Subcutaneous abdominal adipose tissue (tissue), 5 donors: ENCODE measurements at regions not wholly inside any gene's neighbourhood (a gene's known extent, or its start where the extent isn't known, plus 50 kb on each side); places are given as distances from the start of the nearest gene placed in this dataset.
A peak's percentile ranks its signal among the peaks of the same experiment; 100 is the strongest.

Experiments used
- H3K27ac ChIP-seq: one replicate; pipeline ENCODE4 v1.7.0; 2013; ENCODE audit warnings: low read depth, mild to moderate bottlenecking, inconsistent platforms, low read length, moderate library complexity
- H3K27me3 ChIP-seq, 5 donors: one replicate each; pipeline ENCODE4 v1.7.0; 2013; ENCODE audit warnings: low read length in 5 of 5, inconsistent platforms in 1 of 5; ENCODE audit not compliant: control insufficient read depth in 5 of 5, insufficient read depth in 4 of 5
- H3K36me3 ChIP-seq, 5 donors: one replicate each; pipeline ENCODE4 v1.7.0; 2013; ENCODE audit warnings: low read length in 5 of 5; ENCODE audit not compliant: control insufficient read depth in 5 of 5, insufficient read depth in 5 of 5
- H3K4me1 ChIP-seq, 5 donors: one replicate each; pipeline ENCODE4 v1.7.0; 2013; ENCODE audit warnings: low read length in 5 of 5, mild to moderate bottlenecking in 3 of 5, moderate library complexity in 1 of 5; ENCODE audit not compliant: control insufficient read depth in 5 of 5, insufficient read depth in 5 of 5
- H3K4me3 ChIP-seq, 5 donors: one replicate each; pipeline ENCODE4 v1.7.0; 2013; ENCODE audit warnings: low read length in 5 of 5, low read depth in 1 of 5
- H3K9ac ChIP-seq, 5 donors: one replicate each; pipeline ENCODE4 v1.7.0; 2013; ENCODE audit warnings: low read length in 5 of 5, mild to moderate bottlenecking in 4 of 5, moderate library complexity in 3 of 5
- H3K9me3 ChIP-seq, 5 donors: one replicate each; pipeline ENCODE4 v1.7.0; 2013; ENCODE audit warnings: low read length in 5 of 5; ENCODE audit not compliant: control insufficient read depth in 5 of 5
- donor health status: healthy.
- donor health status: healthy.
- donor health status: healthy.
- donor health status: healthy.
- donor health status: healthy.

GRCh38 chr15:66927201-66928077 is 138.0 kb upstream of the SMAD3 start:
- Histone ChIP-seq H3K9ac (peak overlapping the region in 1 of 5 donors; percentile 25), H3K36me3 (peaks cover 0 to 2% (median 1%) of the 10 kb centered on the region in 5 donors), H3K4me3 (no peak overlapping the region), H3K9me3 (peaks cover 0 to 11% (median 6%) of the 10 kb centered on the region in 5 donors), H3K4me1 (peaks cover 10 to 46% (median 30%) of the 10 kb centered on the region in 5 donors), H3K27ac (peak overlapping the region; percentile 72), H3K27me3 (no peaks in the 10 kb centered on the region)

- H3K4me1 ChIP-seq = peaks cover 13 to 51% (median 32%) of the 10 kb centered on the region in 5 donors
- peaks cover 0 to 6% (median 0%) of the 10 kb centered on the region in 5 donors for H3K9me3 ChIP-seq
- H3K4me3 ChIP-seq = no peak overlapping the region
- H3K36me3 ChIP-seq = peaks cover 0 to 7% (median 5%) of the 10 kb centered on the region in 5 donors
- H3K9ac ChIP-seq = no peak overlapping the region
- no peaks in the 10 kb centered on the region for H3K27me3 ChIP-seq
- peak overlapping the region; percentile 72 for H3K27ac ChIP-seq
Observed at GRCh38 chr15:66928101-66928500, 137.3 kb upstream of the SMAD3 start.

GRCh38 chr15:66928784-66929183 is 136.6 kb upstream of the SMAD3 start:
- Histone ChIP-seq H3K4me3 (no peak overlapping the region), H3K27ac (peak overlapping the region; percentile 72), H3K36me3 (peaks cover 0 to 7% (median 5%) of the 10 kb centered on the region in 5 donors), H3K9me3 (peaks cover 0 to 5% (median 0%) of the 10 kb centered on the region in 5 donors), H3K27me3 (no peaks in the 10 kb centered on the region), H3K9ac (no peak overlapping the region), H3K4me1 (peaks cover 13 to 51% (median 32%) of the 10 kb centered on the region in 5 donors)

- Histone ChIP-seq H3K27me3 (no peaks in the 10 kb centered on the region), H3K4me1 (peaks cover 13 to 51% (median 32%) of the 10 kb centered on the region in 5 donors), H3K27ac (no peak overlapping the region), H3K9ac (no peak overlapping the region), H3K36me3 (peaks cover 0 to 7% (median 5%) of the 10 kb centered on the region in 5 donors), H3K9me3 (peaks cover 0 to 11% (median 0%) of the 10 kb centered on the region in 5 donors), H3K4me3 (no peak overlapping the region)
Observed at GRCh38 chr15:66929843-66930402, 135.5 kb upstream of the SMAD3 start.

GRCh38 chr15:66931768-66932633 is 133.4 kb upstream of the SMAD3 start:
- Histone ChIP-seq H3K9ac (no peak overlapping the region), H3K4me3 (peak overlapping the region in 1 of 5 donors; percentile 1), H3K27ac (peak overlapping the region; percentile 29)

GRCh38 chr15:66932634-66933024 is 132.8 kb upstream of the SMAD3 start:
- H3K4me1 ChIP-seq = peaks cover 21 to 63% (median 39%) of the 10 kb centered on the region in 5 donors
- H3K36me3 ChIP-seq = peaks cover 0 to 7% (median 5%) of the 10 kb centered on the region in 5 donors
- H3K9me3 ChIP-seq = peaks cover 0 to 14% (median 0%) of the 10 kb centered on the region in 5 donors
- peak overlapping the region in 1 of 5 donors; percentile 1 for H3K4me3 ChIP-seq
- no peak overlapping the region for H3K27ac ChIP-seq
- H3K9ac ChIP-seq = no peak overlapping the region
- H3K27me3 ChIP-seq = peaks cover 0 to 5% (median 0%) of the 10 kb centered on the region in 5 donors

More at GRCh38 chr15:66931768-66932633, 133.4 kb upstream of the SMAD3 start:
- peaks cover 21 to 64% (median 42%) of the 10 kb centered on the region in 5 donors for H3K4me1 ChIP-seq
- peaks cover 0 to 7% (median 5%) of the 10 kb centered on the region in 5 donors for H3K36me3 ChIP-seq
- H3K27me3 ChIP-seq = peaks cover 0 to 5% (median 0%) of the 10 kb centered on the region in 5 donors
- peaks cover 0 to 14% (median 0%) of the 10 kb centered on the region in 5 donors for H3K9me3 ChIP-seq

GRCh38 chr15:66933932-66934867 is 131.2 kb upstream of the SMAD3 start:
- H3K36me3 ChIP-seq = peaks cover 0 to 7% (median 5%) of the 10 kb centered on the region in 5 donors

GRCh38 chr15:66934868-66935520 is 130.4 kb upstream of the SMAD3 start:
- Histone ChIP-seq H3K4me1 (peaks cover 17 to 50% (median 31%) of the 10 kb centered on the region in 5 donors), H3K36me3 (peaks cover 0 to 7% (median 5%) of the 10 kb centered on the region in 5 donors), H3K9ac (no peak overlapping the region), H3K9me3 (peaks cover 0 to 14% (median 0%) of the 10 kb centered on the region in 5 donors), H3K4me3 (no peak overlapping the region), H3K27me3 (peaks cover 0 to 5% (median 0%) of the 10 kb centered on the region in 5 donors), H3K27ac (no peak overlapping the region)

More at GRCh38 chr15:66933932-66934867, 131.2 kb upstream of the SMAD3 start:
- Histone ChIP-seq H3K27ac (no peak overlapping the region), H3K4me3 (no peak overlapping the region), H3K27me3 (peaks cover 0 to 5% (median 0%) of the 10 kb centered on the region in 5 donors), H3K9ac (no peak overlapping the region), H3K4me1 (peaks cover 17 to 50% (median 31%) of the 10 kb centered on the region in 5 donors), H3K9me3 (peaks cover 0 to 14% (median 0%) of the 10 kb centered on the region in 5 donors)
